ENCODE measurements at regions not wholly inside any gene's neighbourhood (a gene's known extent, or its start where the extent isn't known, plus 50 kb on each side); places are given as distances from the start of the nearest gene placed in this dataset.

- TF ChIP-seq CTCF (conservative IDR thresholded peaks at IDR 0.05; ENCODE audit: low read length), result no peak
- TF ChIP-seq EZH2phosphoT487 (IDR thresholded peaks at IDR 0.05; ENCODE audit: borderline replicate concordance), result no peak
Observed at GRCh38 chr12:112680993-112681392, 110.6 kb upstream of the RPH3A start.
